ENCODE measurements at regions not wholly inside any gene's neighbourhood (a gene's known extent, or its start where the extent isn't known, plus 50 kb on each side); places are given as distances from the start of the nearest gene placed in this dataset.

DNA sequence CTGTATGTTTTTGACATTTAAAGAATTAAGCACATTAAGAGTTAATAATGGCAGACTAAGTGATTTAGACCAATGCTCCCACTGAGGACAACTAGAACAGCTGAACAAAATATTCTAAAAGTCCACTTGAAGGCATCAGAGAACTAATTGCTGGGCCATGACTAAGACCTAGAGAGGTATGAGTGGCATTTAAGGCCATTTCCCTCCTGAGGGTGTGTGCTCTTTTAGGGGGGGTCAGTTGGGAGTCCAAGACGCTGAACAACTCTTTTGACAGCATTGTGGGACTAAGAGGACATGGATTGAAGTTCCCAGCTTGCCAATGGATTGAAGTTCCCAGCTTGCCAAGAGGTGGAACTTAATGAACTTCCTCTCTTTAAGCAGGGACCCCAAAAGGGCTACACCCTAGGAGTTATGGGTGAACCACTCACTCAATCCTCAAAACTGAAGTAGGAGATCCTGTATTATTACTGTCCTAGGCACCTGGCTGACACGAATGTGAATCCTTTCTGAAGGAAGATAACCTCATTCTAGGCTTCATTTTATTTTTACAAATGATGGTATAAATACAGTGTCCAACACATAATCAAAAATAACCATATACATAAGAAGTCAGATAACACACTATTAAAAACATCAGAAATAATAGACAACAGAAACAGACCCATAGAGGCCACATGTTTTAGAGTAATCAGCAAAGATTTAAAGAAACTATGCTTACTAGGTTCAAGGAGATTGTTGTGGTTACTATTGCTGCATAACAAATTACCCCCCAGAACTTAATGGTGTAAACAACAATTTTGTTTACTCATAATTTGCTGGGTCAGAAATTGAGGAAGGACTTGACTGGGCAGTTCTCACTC, 175.1 kb downstream of the VEGFA start (continued):
- TF ChIP-seq, protein P1, sequence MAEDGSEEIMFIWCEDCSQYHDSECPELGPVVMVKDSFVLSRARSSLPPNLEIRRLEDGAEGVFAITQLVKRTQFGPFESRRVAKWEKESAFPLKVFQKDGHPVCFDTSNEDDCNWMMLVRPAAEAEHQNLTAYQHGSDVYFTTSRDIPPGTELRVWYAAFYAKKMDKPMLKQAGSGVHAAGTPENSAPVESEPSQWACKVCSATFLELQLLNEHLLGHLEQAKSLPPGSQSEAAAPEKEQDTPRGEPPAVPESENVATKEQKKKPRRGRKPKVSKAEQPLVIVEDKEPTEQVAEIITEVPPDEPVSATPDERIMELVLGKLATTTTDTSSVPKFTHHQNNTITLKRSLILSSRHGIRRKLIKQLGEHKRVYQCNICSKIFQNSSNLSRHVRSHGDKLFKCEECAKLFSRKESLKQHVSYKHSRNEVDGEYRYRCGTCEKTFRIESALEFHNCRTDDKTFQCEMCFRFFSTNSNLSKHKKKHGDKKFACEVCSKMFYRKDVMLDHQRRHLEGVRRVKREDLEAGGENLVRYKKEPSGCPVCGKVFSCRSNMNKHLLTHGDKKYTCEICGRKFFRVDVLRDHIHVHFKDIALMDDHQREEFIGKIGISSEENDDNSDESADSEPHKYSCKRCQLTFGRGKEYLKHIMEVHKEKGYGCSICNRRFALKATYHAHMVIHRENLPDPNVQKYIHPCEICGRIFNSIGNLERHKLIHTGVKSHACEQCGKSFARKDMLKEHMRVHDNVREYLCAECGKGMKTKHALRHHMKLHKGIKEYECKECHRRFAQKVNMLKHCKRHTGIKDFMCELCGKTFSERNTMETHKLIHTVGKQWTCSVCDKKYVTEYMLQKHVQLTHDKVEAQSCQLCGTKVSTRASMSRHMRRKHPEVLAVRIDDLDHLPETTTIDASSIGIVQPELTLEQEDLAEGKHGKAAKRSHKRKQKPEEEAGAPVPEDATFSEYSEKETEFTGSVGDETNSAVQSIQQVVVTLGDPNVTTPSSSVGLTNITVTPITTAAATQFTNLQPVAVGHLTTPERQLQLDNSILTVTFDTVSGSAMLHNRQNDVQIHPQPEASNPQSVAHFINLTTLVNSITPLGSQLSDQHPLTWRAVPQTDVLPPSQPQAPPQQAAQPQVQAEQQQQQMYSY (CRISPR knock-in tag; IDR thresholded peaks at IDR 0.05) = no peak
- TF ChIP-seq MEF2A (IDR thresholded peaks at IDR 0.05; ENCODE audit: insufficient read depth, low read depth, low read length) (no peak), SUPT20H (IDR thresholded peaks at IDR 0.05; ENCODE audit: borderline replicate concordance, control insufficient read depth, low read depth, low read length) (no peak)
- TF ChIP-seq, protein P2, sequence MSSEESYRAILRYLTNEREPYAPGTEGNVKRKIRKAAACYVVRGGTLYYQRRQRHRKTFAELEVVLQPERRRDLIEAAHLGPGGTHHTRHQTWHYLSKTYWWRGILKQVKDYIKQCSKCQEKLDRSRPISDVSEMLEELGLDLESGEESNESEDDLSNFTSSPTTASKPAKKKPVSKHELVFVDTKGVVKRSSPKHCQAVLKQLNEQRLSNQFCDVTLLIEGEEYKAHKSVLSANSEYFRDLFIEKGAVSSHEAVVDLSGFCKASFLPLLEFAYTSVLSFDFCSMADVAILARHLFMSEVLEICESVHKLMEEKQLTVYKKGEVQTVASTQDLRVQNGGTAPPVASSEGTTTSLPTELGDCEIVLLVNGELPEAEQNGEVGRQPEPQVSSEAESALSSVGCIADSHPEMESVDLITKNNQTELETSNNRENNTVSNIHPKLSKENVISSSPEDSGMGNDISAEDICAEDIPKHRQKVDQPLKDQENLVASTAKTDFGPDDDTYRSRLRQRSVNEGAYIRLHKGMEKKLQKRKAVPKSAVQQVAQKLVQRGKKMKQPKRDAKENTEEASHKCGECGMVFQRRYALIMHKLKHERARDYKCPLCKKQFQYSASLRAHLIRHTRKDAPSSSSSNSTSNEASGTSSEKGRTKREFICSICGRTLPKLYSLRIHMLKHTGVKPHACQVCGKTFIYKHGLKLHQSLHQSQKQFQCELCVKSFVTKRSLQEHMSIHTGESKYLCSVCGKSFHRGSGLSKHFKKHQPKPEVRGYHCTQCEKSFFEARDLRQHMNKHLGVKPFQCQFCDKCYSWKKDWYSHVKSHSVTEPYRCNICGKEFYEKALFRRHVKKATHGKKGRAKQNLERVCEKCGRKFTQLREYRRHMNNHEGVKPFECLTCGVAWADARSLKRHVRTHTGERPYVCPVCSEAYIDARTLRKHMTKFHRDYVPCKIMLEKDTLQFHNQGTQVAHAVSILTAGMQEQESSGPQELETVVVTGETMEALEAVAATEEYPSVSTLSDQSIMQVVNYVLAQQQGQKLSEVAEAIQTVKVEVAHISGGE (CRISPR knock-in tag; IDR thresholded peaks at IDR 0.05) = no peak
